OCI-LY3 (cell line): ENCODE measurements at regions not wholly inside any gene's neighbourhood (a gene's known extent, or its start where the extent isn't known, plus 50 kb on each side); places are given as distances from the start of the nearest gene placed in this dataset.

Experiments used
- EZH2phosphoT487 ChIP-seq: fragments of 200-600 bp; shearing (Covaris generic); IDR thresholded peaks from 2 replicates; pipeline ENCODE4 v1.6.1; 2018; ENCODE audit warnings: antibody characterized with exemption, mixed run types, low read depth
- TF ChIP-seq, protein P1 (sequence below): fragments of 200-600, 300-600 bp; sonication (generic); IDR thresholded peaks from 2 replicates; pipeline ENCODE4 v1.5.1; 2014; ENCODE audit warnings: antibody characterized with exemption, low read length, low read depth

DNA sequence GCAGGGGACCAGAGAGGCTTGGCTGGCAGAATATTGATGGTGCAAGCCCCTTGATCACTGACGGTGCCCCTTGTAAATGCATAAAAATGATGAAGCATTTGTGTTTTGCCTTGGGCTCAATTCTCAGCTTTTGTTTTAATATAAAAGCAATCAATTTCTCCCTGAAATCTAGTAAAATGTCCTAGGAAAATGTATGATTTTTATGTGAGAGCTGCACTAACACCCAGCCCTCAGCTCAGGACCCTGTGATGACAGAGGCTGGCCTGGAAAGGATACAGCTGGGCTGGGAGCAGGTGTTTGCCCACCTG lies 84.7 kb upstream of the PHACTR3 start:
- TF ChIP-seq, protein P1, sequence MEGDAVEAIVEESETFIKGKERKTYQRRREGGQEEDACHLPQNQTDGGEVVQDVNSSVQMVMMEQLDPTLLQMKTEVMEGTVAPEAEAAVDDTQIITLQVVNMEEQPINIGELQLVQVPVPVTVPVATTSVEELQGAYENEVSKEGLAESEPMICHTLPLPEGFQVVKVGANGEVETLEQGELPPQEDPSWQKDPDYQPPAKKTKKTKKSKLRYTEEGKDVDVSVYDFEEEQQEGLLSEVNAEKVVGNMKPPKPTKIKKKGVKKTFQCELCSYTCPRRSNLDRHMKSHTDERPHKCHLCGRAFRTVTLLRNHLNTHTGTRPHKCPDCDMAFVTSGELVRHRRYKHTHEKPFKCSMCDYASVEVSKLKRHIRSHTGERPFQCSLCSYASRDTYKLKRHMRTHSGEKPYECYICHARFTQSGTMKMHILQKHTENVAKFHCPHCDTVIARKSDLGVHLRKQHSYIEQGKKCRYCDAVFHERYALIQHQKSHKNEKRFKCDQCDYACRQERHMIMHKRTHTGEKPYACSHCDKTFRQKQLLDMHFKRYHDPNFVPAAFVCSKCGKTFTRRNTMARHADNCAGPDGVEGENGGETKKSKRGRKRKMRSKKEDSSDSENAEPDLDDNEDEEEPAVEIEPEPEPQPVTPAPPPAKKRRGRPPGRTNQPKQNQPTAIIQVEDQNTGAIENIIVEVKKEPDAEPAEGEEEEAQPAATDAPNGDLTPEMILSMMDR = no peak
- TF ChIP-seq EZH2phosphoT487 = no peak
